ENCODE measurements at regions not wholly inside any gene's neighbourhood (a gene's known extent, or its start where the extent isn't known, plus 50 kb on each side); places are given as distances from the start of the nearest gene placed in this dataset.

DNA sequence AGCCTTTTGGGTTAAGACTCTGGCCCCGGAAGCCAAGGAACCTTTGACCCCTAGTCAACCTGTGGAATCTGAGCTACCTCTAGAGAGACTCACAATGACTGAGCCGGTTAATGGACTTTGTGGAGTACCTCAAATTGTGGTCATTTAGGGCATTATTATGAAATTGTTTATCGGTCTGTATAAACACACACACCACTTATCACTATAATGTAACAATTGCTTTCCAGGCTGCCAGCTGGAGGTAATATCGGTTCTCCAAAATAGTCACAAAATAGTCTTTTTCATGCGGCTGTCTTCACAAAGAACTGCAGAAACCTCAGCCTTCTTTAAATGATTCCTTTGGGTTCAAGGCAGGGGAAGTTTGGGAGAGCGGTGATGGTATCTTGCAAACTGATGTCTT, 144.2 kb downstream of the DACT1 start:
- Histone ChIP-seq H2AFZ (ENCODE audit: insufficient read depth, low read depth, low read length, poor library complexity, severe bottlenecking) (no peak overlapping the region), H3K4me1 (ENCODE audit: control insufficient read depth in 2 of 2, insufficient read depth in 2 of 2, low read length in 2 of 2) (no peaks in the 10 kb centered on the region), H3K36me3 (replicated peaks in 1 of 2; ENCODE audit: control extremely low read depth in 1 of 2, control insufficient read depth in 1 of 2, extremely low read depth in 1 of 2, insufficient read depth in 2 of 2, low read length in 1 of 2) (no peaks in the 10 kb centered on the region), H3K9ac (ENCODE audit: low read length) (no peak overlapping the region), H3K27ac (ENCODE audit: low read length in 2 of 2) (no peak overlapping the region), H3K4me2 (replicated peaks; ENCODE audit: low read depth, low read length, poor library complexity, severe bottlenecking) (no peak overlapping the region), H3K79me2 (ENCODE audit: control insufficient read depth, insufficient read depth, low read length) (no peaks in the 10 kb centered on the region), H4K20me1 (ENCODE audit: control insufficient read depth, insufficient read depth, low read length, poor library complexity, severe bottlenecking) (no peaks in the 10 kb centered on the region), H3K27me3 (replicated peaks in 1 of 4; ENCODE audit: control extremely low read depth in 1 of 4, control insufficient read depth in 3 of 4, insufficient read depth in 4 of 4, low read length in 3 of 4) (no peaks in the 10 kb centered on the region), H3K9me3 (ENCODE audit: control extremely low read depth in 1 of 3, control insufficient read depth in 2 of 3, insufficient read depth in 1 of 3, low read length in 2 of 3) (no peaks in the 10 kb centered on the region), H3K4me3 (ENCODE audit: control extremely low read depth in 1 of 5, extremely low read depth in 1 of 5, insufficient read depth in 1 of 5, low read depth in 2 of 5, low read length in 4 of 5) (no peak overlapping the region)
- ChIA-PET CTCF (no interaction called here), POLR2A (no interaction called here)
- ATAC-seq (ENCODE audit: low read depth) (no peak), DNase-seq (no peak)
- intact Hi-C loops (cut with micrococcal nuclease) = no loop called here
- TF ChIP-seq EZH2 (IDR thresholded peaks at IDR 0.05; ENCODE audit: borderline replicate concordance, insufficient read depth, low read depth, low read length, poor library complexity, severe bottlenecking) (no peak), CTCF (IDR thresholded peaks at IDR 0.05) (no peak)
- H3K4me1 Mint-ChIP-seq = no peaks in the 10 kb centered on the region
- no peaks in the 10 kb centered on the region for H3K9me3 Mint-ChIP-seq (ENCODE audit: insufficient read depth)
- H3K27me3 Mint-ChIP-seq = no peaks in the 10 kb centered on the region
- 93% methylated on average over 3 of the region's 6 CpGs for WGBS (ENCODE audit: insufficient coverage)
- no peak overlapping the region for H3K27ac Mint-ChIP-seq
- no peak overlapping the region for H3K4me3 Mint-ChIP-seq

DNA sequence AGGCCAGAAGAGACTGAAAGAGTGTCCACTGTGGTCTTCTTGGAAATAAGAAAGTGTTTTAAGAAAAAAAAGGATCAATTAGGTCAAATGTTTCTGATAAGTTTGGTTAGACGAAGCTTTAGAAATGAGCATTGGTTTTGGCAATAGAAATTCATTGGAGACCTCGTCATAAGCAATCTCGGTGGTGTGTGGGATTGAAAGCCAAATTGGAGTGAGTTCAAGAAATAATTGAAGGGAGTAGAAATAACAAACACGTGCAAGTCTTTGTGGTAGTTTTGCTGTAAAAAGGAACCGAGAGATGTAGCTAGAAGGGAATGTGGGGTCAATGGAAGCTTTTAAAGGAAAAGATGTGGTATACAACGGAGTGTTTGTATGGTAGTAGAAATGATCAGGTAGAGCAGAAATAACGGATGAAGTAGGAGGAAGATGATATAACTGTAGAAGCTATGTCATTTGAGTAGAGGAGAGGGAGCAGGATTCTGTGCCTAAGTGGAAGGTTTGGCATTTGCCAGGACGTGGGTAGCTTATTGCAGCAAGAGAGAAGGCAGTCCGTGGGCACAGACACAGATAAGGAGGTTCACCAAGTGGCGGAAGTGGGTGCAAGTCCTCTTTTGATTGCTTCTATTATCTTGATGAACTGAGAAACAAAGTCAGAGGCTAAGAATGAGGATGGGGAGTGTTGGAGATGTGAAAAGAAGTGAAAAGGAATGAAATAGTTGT, 146.2 kb downstream of the DACT1 start:
- no peaks in the 10 kb centered on the region for H3K4me1 ChIP-seq (ENCODE audit: control insufficient read depth in 2 of 2, insufficient read depth in 2 of 2, low read length in 2 of 2)
- H3K9me3 ChIP-seq (ENCODE audit: control extremely low read depth in 1 of 3, control insufficient read depth in 2 of 3, insufficient read depth in 1 of 3, low read length in 2 of 3) = no peaks in the 10 kb centered on the region
- H3K4me3 ChIP-seq (ENCODE audit: control extremely low read depth in 1 of 5, extremely low read depth in 1 of 5, insufficient read depth in 1 of 5, low read depth in 2 of 5, low read length in 4 of 5) = no peak overlapping the region
- intact Hi-C loops (cut with micrococcal nuclease) = no loop called here
- Mint-ChIP-seq H3K27me3 (peaks cover 7% of the 10 kb centered on the region), H3K4me1 (no peaks in the 10 kb centered on the region), H3K9me3 (ENCODE audit: insufficient read depth) (no peaks in the 10 kb centered on the region), H3K27ac (no peak overlapping the region), H3K4me3 (no peak overlapping the region)
- no peak overlapping the region for H3K9ac ChIP-seq (ENCODE audit: low read length)
- no peak overlapping the region for H2AFZ ChIP-seq (ENCODE audit: insufficient read depth, low read depth, low read length, poor library complexity, severe bottlenecking)
- TF ChIP-seq CTCF (IDR thresholded peaks at IDR 0.05) (no peak), EZH2 (IDR thresholded peaks at IDR 0.05; ENCODE audit: borderline replicate concordance, insufficient read depth, low read depth, low read length, poor library complexity, severe bottlenecking) (no peak)
- no peaks in the 10 kb centered on the region for H4K20me1 ChIP-seq (ENCODE audit: control insufficient read depth, insufficient read depth, low read length, poor library complexity, severe bottlenecking)
- H3K27me3 ChIP-seq (replicated peaks in 1 of 4; ENCODE audit: control extremely low read depth in 1 of 4, control insufficient read depth in 3 of 4, insufficient read depth in 4 of 4, low read length in 3 of 4) = no peaks in the 10 kb centered on the region
- H3K36me3 ChIP-seq (replicated peaks in 1 of 2; ENCODE audit: control extremely low read depth in 1 of 2, control insufficient read depth in 1 of 2, extremely low read depth in 1 of 2, insufficient read depth in 2 of 2, low read length in 1 of 2) = no peaks in the 10 kb centered on the region
- H3K27ac ChIP-seq (ENCODE audit: low read length in 2 of 2) = no peak overlapping the region
- H3K4me2 ChIP-seq (replicated peaks; ENCODE audit: low read depth, low read length, poor library complexity, severe bottlenecking) = no peak overlapping the region
- CTCF ChIA-PET = no interaction called here
- H3K79me2 ChIP-seq (ENCODE audit: control insufficient read depth, insufficient read depth, low read length) = no peaks in the 10 kb centered on the region
- ATAC-seq (ENCODE audit: low read depth) (no peak), DNase-seq (no peak)
- WGBS (ENCODE audit: insufficient coverage) = 87% methylated on average over 10 of the region's 10 CpGs
- POLR2A ChIA-PET = no interaction called here

Data from B cell (primary cell).